Activated CD8-positive, alpha-beta T cell treated with anti-CD3 and anti-CD28 coated beads for 36 hours (primary cell): ENCODE measurements at regions not wholly inside any gene's neighbourhood (a gene's known extent, or its start where the extent isn't known, plus 50 kb on each side); places are given as distances from the start of the nearest gene placed in this dataset.

Experiments used
- ATAC-seq: fragments of 200-7000 bp; cut with Tn5 transposase; one replicate; pipeline ENCODE4 v1.10.0; 2021; ENCODE audit warnings: mild to moderate bottlenecking, moderate library complexity
- CTCF ChIA-PET: fragments of 350-600 bp; sonication (Branson Sonifier 250); formaldehyde crosslinking; loops from one replicate; lab custom pipeline; 2021; ENCODE audit warnings: antibody characterized with exemption; lab: Charles Lee
- POLR2A ChIA-PET: fragments of 350-600 bp; sonication (Branson Sonifier 250); formaldehyde crosslinking; loops from one replicate; lab custom pipeline; 2021; ENCODE audit warnings: antibody characterized with exemption; lab: Charles Lee
- DNase-seq: peaks from one replicate; pipeline ENCODE4 v3.0.0-alpha.2; 2020
- H3K27ac Mint-ChIP-seq: one replicate; pipeline ENCODE4 v1.8.0; 2021; ENCODE audit warnings: mild to moderate bottlenecking, mixed read lengths
- H3K27me3 Mint-ChIP-seq: one replicate; pipeline ENCODE4 v1.8.0; 2021; ENCODE audit warnings: mixed read lengths
- H3K36me3 Mint-ChIP-seq: one replicate; pipeline ENCODE4 v1.8.0; 2021; ENCODE audit warnings: low read depth, mixed read lengths
- H3K4me1 Mint-ChIP-seq: one replicate; pipeline ENCODE4 v1.8.0; 2021; ENCODE audit warnings: low read depth, mixed read lengths
- H3K4me3 Mint-ChIP-seq: one replicate; pipeline ENCODE4 v1.8.0; 2021; ENCODE audit warnings: mild to moderate bottlenecking, moderate library complexity, mixed read lengths
- H3K9me3 Mint-ChIP-seq: one replicate; pipeline ENCODE4 v1.8.0; 2021; ENCODE audit warnings: mixed read lengths
- intact Hi-C: fragments of 100-400 bp; cut with micrococcal nuclease; formaldehyde crosslinking; loops from one replicate; pipeline ENCODE4 v1.10.0; 2022
- TF ChIP-seq, protein P1 (sequence below): fragments of 200-600 bp; IDR thresholded peaks from one replicate; pipeline ENCODE4 v1.8.0; 2022; ENCODE audit warnings: antibody characterized with exemption, mild to moderate bottlenecking

DNA sequence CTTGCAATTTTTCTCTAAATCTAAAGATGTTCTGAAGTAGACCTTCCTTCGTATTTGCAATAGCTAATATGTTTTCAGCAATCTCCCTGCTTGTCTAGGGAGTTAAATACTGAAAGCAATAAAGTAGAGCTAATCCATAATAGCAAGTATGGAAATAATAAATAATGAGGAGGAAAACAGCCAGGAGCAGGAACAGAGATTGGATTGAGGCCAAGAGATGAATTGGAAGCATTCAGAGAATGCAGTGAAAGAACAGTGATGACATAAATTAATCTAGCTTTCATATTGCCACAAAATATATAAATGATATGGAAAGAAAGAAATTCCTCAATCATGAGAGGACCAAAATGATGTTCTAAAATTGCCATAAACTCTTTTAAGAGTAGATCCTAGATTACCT is 679.7 kb downstream of the METTL4 start:
- H3K27me3 Mint-ChIP-seq, result no peaks in the 10 kb centered on the region
- intact Hi-C loops, result no loop called here
- DNase-seq (no peak), ATAC-seq (no peak)
- POLR2A ChIA-PET, result no interaction called here
- TF ChIP-seq, protein P1, sequence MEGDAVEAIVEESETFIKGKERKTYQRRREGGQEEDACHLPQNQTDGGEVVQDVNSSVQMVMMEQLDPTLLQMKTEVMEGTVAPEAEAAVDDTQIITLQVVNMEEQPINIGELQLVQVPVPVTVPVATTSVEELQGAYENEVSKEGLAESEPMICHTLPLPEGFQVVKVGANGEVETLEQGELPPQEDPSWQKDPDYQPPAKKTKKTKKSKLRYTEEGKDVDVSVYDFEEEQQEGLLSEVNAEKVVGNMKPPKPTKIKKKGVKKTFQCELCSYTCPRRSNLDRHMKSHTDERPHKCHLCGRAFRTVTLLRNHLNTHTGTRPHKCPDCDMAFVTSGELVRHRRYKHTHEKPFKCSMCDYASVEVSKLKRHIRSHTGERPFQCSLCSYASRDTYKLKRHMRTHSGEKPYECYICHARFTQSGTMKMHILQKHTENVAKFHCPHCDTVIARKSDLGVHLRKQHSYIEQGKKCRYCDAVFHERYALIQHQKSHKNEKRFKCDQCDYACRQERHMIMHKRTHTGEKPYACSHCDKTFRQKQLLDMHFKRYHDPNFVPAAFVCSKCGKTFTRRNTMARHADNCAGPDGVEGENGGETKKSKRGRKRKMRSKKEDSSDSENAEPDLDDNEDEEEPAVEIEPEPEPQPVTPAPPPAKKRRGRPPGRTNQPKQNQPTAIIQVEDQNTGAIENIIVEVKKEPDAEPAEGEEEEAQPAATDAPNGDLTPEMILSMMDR, result no peak
- no peaks in the 10 kb centered on the region for H3K36me3 Mint-ChIP-seq
- CTCF ChIA-PET, result no interaction called here
- H3K27ac Mint-ChIP-seq, result no peak overlapping the region
- no peaks in the 10 kb centered on the region for H3K9me3 Mint-ChIP-seq
- H3K4me1 Mint-ChIP-seq, result no peaks in the 10 kb centered on the region
- H3K4me3 Mint-ChIP-seq, result no peak overlapping the region

DNA sequence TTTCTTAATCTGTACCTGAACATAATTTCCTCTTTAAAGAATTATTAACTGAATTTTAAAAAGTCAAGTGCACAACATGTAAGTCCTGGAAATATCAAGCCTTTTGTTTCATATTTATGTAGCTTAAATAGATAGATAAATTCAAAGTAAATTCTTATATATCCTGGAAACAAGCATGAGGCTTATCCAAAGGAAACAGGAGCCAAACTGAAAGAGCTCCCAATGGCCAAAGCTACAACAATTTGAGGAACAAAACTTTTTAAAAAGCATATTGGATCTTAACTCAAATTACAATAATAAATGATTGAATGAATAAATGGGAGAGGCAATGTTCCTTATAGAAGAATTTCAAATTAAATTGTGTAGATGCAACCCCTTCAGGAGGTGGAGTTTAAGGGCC is 679.1 kb downstream of the METTL4 start:
- CTCF ChIA-PET, result no interaction called here
- Mint-ChIP-seq H3K4me1 (no peaks in the 10 kb centered on the region), H3K4me3 (no peak overlapping the region), H3K36me3 (no peaks in the 10 kb centered on the region), H3K27me3 (no peaks in the 10 kb centered on the region), H3K9me3 (no peaks in the 10 kb centered on the region), H3K27ac (no peak overlapping the region)
- TF ChIP-seq, protein P1, result no peak
- ATAC-seq, result no peak
- POLR2A ChIA-PET, result no interaction called here
- no peak for DNase-seq
- intact Hi-C loops, result no loop called here

DNA sequence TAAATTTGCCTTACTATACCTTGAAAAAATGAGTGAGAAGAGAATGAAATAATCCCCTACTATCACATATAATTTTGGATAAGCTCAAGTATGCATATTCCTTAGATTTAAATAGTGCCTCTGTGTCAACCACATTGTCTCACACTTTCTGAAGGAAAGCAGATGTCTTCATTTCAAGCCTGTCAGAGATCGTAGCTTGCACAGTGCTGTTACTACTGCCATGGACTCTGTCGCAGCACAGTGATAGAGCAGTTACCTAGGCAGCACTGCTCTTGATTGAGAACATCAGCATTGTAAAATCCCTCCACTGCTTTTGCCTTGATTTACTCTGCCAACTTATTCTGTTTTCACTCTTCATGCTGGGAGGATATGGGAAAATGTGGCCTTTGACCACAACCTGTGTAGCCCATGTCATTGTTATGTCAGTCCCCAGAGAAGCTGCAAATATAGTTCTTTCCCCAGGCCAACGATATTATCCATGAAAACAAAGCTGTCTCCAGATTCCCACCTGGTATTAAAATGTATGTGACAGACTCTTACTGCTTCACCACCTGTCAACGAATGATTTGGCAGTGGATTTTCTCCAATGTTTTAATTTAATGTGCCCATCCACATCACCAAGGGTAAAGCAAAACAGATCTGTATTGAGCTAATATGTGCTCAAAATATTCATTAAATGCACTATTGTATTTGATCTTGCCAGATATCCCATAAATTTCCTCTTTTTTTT is 675.7 kb downstream of the METTL4 start:
- H3K4me1 Mint-ChIP-seq, result no peaks in the 10 kb centered on the region
- ATAC-seq (no peak), DNase-seq (no peak)
- H3K9me3 Mint-ChIP-seq, result no peaks in the 10 kb centered on the region
- no peaks in the 10 kb centered on the region for H3K36me3 Mint-ChIP-seq
- H3K27me3 Mint-ChIP-seq, result no peaks in the 10 kb centered on the region
- no peak overlapping the region for H3K4me3 Mint-ChIP-seq
- ChIA-PET CTCF (no interaction called here), POLR2A (no interaction called here)
- intact Hi-C loops, result no loop called here
- TF ChIP-seq, protein P1, result no peak
- H3K27ac Mint-ChIP-seq, result no peak overlapping the region

DNA sequence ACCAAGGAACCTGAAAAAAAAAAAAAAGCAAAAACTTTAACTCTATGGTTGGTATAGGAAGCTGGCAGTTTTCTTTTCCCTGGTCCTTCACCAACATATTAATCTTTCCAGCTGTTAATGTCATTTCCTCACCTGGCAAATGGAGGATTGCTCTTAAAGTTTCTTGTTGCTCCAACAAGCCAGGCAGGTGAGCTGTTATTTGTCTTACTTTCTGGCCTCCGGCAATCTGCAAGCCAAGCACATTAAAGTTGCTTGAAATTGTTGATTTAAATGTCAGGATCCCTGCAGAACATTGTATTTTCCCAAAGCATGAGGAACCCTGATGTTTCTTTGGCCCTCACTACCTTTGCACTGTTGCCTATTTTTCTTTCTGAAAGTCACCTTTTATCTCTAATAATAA is 664.9 kb downstream of the METTL4 start:
- CTCF ChIA-PET, result no interaction called here
- DNase-seq (no peak), ATAC-seq (no peak)
- intact Hi-C loops, result no loop called here
- TF ChIP-seq, protein P1, result no peak
- H3K4me1 Mint-ChIP-seq, result no peaks in the 10 kb centered on the region
- H3K36me3 Mint-ChIP-seq, result no peaks in the 10 kb centered on the region
- H3K4me3 Mint-ChIP-seq, result no peak overlapping the region
- H3K27me3 Mint-ChIP-seq, result no peaks in the 10 kb centered on the region
- H3K9me3 Mint-ChIP-seq, result peaks cover 4% of the 10 kb centered on the region
- POLR2A ChIA-PET, result no interaction called here
- H3K27ac Mint-ChIP-seq, result no peak overlapping the region

DNA sequence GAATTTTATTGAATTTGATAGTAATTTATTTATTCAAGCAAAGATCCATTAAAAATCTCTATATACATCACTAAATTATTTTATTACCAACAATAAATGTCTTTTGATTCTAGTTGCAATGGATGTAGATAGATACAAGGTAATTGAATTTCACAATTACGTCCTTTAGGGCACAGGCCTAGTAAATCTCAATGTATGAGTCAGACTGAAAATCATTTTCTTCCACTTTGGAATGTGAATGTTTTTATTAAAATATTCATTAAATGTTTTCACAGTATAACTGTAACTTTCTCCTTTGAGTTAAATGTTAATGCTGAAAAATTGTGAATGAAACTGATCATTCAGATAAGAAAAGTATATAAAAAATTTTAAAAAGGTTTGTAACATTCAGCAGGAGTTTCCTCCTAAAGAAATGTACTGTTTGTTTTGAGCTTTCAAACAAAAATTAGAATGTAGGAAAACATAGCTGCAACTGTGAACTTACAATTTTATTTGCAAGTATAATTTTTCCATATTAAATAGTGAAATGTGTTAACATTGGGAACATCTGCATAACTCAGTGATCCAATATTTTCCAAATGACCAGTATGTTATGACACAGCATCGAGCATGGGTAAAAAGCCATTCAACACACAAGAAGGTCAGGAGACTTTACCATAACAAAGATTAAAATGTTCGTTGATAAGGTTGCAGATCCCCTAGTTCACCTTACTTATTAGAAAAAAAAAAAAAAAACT is 663.7 kb downstream of the METTL4 start:
- DNase-seq (no peak), ATAC-seq (no peak)
- TF ChIP-seq, protein P1, result no peak
- ChIA-PET CTCF (no interaction called here), POLR2A (no interaction called here)
- no peak overlapping the region for H3K4me3 Mint-ChIP-seq
- no peak overlapping the region for H3K27ac Mint-ChIP-seq
- no peaks in the 10 kb centered on the region for H3K4me1 Mint-ChIP-seq
- no peaks in the 10 kb centered on the region for H3K36me3 Mint-ChIP-seq
- no peaks in the 10 kb centered on the region for H3K27me3 Mint-ChIP-seq
- intact Hi-C loops, result no loop called here
- H3K9me3 Mint-ChIP-seq, result peaks cover 4% of the 10 kb centered on the region
